Inferior parietal cortex (tissue), 1 donor: ENCODE measurements at regions not wholly inside any gene's neighbourhood (a gene's known extent, or its start where the extent isn't known, plus 50 kb on each side); places are given as distances from the start of the nearest gene placed in this dataset.
"Not testable (repeated sequence)": the region's sequence is repeated elsewhere in the genome, so short reads cannot be mapped to it uniquely, and the experiment has no call there.

Source experiments
- DNase-seq: peaks from one replicate; pipeline ENCODE4 v3.0.0-alpha.2; 2016; ENCODE audit errors: extremely low spot score

DNA sequence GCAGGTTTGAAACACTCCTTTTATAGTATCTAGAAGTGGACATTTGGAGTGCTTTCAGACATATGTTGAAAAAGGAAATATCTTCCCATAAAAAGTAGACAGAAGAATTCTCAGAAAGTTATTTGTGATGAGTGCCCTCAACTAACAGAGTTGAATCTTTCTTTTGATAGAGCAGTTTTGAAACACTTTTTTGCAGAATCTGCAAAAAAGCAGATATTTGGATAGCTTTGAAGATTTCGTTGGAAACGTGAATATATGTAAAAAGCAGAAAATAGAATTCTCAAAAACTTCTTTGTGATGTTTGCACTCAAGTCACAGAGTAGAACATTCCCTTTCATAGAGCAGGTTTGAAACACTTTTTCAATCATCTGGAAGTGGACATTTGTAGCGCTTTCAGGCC, 676.4 kb upstream of the ZNF337 start:
- not testable (repeated sequence) for DNase-seq

DNA sequence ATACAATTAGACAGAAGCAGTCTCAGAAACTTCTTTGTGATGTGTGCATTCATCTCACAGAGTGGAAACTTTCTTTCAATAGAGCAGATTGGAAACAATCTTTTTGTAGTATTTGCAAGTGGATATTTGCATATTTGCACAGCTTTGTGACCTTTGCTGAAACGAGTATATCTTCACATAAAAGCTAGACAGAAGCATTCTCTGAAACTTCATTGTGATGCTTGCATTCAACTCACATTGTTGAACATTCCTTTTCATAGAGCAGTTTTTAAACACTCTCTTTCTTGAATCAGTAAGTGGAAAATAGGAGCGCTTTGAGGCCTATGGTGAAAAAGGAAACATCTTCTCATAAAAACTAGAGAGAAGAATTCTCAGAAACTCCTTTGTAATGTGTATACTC, 657.9 kb upstream of the ZNF337 start:
- DNase-seq, result no peak

DNA sequence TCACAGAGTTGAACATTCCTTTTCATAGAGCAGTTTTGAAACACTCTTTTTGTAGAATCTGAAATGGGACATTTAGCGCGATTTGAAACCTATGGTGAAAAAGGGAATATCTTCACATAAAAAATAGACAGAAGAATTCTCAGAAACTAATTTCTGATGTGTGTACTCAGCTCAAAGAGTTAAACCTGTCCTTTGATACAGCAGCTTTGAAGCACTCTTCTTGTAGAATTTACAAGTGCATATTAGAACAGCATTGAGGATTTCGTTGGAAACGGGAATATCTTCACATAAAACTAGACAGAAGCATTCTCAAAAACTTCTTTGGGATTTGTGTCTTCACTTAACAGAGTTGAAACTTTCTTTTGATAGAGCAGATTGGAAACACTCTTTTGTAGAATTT, 650.7 kb upstream of the ZNF337 start:
- no peak for DNase-seq

DNA sequence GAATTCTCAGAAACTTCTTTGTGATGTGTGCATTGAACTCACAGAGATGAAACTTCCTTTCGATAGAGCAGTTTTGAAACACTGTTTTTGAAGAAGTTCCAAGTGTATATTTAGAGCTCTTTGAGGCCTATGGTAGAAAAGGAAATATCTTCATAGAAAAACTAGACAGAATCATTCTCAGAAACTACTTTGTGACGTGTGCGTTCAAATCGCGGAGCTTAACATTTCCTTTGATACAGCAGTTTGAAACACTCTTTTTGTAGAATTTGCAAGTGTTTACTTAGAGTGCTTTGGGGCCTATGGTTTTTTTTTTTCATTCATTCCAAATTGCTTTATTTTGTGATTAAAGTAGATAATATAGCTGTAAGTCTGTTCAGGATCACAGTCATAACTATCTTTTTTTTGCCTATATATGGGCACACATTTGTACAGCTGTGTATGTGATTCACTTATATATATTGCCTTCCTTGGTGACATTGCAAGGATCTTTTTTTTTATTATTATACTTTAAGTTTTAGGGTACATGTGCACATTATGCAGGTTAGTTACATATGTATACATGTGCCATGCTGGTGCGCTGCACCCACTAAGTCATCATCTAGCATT, 643.9 kb upstream of the ZNF337 start:
- not testable (repeated sequence) for DNase-seq

DNA sequence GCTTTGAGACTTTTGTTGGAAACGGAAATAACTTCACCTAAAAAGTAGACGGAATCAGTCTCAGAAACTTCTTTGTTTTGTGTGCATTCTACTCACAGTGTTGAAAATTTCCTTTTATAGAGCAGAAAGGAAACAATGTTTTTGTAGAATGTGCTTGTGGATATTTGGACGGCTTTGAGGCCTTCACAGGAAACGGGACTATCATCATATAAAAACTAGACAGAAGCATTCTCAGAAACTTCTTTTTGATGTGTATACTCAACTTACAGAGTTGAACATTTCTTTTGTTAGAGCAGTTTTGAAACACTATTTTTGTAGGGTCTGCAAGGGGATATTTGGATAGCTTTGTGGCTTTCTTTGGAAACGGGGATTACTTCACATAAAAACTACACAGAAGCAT, 627.5 kb upstream of the ZNF337 start:
- DNase-seq, result no peak

DNA sequence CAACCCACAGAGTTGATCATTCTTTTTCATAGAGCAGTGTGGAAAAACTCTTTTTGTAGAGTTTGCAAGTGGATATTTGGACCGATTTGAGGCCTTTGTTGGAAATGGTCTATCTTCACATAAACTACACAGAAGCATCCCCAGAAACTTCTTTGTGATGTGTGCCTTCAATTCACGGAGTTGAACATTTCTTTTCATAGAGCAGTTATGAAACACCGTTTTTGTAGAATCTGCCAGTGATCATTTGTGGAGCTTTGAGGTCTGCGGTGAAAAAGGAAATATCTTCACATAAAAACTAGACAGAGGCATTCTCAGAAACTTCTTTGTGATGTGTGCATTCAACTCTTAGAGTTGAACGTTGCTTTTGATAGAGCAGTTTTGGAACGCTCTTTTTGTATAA, 618.4 kb upstream of the ZNF337 start:
- DNase-seq, result no peak

DNA sequence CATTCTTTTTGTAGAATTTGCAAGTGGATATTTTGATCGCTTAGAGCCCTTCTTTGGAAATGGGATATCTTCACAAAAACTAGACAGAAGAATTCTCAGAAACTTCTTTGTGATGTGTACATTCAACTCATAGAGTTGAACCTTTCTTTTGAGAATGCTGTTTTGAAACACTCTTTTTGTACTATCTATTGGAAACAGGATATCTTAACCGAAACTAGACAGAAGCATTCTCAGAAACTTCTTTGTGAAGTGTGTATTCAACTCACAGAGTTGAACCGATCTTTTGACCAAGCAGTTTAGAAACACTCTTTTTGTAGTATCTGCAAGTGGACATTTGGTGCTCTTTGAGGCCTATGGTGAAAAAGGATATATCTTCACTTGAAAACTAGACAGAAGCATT, 613.1 kb upstream of the ZNF337 start:
- not testable (repeated sequence) for DNase-seq

DNA sequence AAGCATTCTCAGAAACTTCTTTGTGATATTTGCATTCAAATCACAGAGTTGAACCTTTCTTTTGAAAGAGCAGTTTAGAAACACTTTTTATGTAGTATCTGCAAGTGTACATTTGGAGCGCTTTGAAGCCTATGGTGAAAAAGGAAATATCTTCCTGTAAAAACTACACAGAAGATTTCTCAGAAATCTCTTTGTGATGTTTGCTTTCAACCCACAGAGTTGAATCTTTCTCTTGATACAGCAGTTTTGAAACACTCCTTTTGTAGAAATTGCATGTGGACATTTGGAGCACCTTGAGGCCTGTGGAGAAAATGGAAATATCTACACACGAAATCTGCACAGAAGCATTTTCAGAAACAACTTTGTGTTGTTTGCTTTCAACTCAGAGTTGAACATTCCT, 612.3 kb upstream of the ZNF337 start:
- no peak for DNase-seq

DNA sequence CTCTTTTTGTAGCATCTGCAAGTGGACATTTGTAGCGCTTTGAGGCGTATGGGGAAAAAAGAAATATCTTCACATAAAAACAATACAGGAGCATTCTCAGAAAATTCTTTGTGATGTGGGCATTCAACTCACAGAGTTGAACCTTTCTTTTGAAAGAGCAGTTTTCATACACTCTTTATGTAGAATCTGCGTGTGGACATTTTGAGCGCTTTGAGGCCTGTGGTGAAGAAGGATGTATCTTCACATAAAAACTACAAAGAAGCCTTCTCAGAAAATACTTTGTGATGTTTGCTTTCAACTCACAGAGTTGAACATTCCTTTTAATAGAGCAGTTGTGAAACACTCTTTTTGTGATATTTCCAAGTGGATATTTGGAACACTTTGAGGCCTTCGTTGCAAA, 598.4 kb upstream of the ZNF337 start:
- DNase-seq, result no peak

DNA sequence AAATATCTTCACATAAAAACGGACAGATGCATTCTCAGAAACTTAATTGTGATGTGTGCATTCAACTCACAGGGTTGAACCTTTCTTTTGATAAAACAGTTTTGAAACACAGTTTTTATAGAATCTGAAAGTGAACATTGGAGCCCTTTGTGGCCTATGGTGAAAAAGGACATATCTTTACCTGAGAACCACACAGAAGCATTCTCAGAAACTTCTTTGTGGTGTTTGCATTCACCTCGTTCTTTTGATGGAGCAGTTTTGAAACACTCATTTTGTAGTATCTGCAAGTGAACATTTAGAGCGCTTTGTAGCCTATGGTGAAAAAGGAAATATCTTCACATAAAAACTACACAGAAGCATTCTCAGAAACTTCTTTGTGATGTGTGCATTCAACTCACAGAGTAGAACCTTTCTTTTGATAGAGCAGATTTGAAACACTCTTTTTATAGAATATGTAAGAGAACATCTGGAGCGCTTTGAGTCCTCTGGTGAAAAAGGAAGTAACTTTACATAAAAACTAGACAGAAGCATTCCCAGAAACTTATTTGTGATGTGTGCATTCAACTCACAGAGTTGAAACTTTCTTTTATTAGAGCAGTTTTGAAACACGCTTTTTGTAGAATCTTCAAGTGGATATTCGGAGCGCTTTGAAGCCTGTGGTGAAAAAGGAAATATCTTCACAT, 591.9 kb upstream of the ZNF337 start:
- DNase-seq, result not testable (repeated sequence)

DNA sequence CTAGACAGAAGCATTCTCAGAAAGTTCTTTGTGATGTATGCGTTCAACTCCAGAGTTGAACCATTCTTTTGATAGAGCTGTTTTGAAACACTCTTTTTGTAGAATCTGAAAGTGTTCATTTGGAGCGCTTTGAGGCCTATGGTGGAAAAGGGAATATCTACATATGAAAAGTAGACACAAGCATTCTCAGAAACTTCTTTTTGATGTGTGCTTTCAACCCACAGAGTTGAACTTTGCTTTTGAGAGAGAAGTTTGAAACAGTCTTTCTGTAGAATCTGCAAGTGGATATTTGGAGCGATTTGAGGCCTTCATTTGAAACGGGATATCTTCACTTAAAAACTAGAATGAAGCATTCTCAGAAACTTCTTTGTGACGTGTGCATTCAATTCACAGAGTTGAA, 582.6 kb upstream of the ZNF337 start:
- DNase-seq, result no peak

DNA sequence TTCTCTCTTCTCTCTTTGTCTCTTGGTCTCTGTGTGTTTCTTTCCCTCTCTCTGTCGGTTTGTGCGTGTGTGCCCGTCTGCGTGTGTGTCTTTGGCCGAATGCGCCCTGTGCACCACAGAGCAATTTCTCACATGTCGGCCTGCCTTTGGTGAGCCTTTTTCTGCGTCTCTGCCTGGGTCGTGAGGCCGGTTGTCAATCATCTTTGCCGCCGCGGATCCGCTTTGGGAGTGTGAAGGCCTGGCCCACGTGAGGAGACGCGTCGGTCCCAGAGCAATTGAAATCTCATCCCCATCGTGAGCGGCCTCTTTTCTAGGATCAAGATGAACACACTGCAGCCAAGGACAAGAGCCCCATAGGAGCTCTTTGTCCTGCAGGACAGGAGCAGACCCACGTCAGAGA, 580.7 kb upstream of the ZNF337 start:
- no peak for DNase-seq

DNA sequence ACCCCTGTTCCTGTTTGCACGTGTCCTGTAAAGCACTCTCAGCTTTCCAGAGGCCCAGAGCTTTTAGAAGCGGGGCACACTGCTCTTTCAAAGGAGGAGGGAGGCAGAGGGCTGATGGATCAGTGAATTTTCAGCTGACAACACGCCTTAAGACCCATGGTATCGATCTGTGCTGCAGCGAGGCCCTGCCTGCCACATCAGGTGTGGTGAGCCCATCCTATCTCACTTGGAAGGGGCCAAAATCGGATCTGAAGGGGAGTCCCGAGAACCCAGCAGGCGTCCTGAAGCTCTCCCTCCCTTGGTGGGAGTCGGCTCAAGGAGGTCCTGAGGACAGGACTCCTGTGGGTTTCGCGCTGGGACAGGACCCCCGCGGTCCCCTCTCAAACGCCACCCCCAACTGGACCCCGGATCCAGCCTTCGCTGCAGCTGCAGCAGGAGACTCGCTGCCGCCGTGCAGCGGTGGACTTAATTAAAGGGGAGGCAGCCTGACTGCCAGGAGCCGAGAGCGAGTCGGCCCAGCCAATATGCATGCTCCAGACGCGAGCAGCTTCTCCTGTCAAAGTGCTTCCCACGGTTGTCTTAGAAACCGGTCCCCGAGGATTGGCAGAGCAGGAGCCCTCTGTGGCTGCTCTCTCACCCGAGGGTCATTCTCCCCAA, 580.0 kb upstream of the ZNF337 start:
- DNase-seq, result no peak

DNA sequence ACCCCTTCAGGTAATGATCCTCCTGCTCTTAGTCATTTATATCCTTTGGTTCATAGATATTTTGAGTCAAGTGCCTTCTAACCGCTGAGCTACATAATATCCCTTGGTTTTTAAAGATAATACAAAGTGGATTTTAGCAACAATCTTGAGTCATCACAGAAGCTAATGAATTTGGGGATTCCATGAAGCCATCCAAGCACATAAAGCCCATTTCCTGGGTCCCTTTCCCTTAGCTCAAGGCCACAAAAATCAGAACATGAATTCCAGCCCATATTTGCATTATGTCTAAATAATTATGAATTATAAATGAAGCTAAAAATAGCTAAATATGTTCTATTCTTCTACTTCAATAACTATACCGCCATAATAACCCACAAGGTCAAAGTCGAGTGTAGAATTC, 572.1 kb upstream of the ZNF337 start:
- DNase-seq, result not testable (repeated sequence)

DNA sequence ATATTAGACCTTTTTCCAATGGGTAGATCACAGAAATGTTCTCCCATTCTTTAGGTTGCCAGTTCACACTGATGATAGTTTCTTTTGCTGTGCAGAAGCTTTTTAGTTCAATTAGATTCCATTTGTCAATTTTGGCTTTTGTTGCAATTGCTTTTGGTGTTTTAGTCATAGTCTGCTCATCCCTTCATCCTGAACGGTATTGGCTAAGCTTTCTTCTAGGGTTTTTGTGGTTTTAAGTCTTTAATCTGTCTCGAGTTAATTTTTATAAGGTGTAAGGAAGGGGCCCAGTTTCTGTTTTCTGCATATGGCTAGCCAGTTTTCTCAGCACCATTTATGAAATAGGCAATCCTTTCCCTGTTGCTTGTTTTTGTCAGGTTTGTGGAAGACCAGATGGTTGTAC, 564.3 kb upstream of the ZNF337 start:
- not testable (repeated sequence) for DNase-seq

DNA sequence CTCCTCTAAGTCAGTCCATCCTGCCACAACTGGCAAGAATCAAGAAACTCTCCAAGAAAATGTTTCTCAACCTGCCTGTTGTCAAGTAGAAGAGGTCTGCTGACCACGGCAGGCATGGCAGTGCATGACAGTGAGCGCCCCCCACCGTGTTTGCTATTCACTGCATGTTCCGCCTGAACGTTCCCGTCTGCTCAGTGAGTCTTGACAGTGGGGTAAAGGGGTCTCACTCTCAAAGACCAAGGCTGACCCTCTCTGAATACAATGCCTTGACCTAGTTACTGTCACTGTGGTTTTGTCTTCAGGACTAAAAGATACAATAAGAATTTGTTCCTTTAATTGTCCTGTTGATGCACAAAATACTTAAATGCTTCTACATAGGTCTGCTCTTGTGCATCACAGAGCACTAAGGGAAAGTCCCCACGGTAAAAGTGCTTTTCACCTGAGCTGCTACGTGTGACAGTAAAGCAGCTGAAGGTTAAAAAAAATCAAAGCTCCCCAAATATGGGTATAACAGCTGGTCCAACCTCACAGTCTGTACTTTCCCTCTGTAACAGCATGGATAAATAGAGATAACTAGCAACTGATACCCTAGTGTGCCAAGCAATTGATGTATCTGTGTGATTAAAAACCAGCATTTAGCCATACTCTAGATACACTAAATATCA, 555.8 kb upstream of the ZNF337 start:
- DNase-seq, result not testable (repeated sequence)

DNA sequence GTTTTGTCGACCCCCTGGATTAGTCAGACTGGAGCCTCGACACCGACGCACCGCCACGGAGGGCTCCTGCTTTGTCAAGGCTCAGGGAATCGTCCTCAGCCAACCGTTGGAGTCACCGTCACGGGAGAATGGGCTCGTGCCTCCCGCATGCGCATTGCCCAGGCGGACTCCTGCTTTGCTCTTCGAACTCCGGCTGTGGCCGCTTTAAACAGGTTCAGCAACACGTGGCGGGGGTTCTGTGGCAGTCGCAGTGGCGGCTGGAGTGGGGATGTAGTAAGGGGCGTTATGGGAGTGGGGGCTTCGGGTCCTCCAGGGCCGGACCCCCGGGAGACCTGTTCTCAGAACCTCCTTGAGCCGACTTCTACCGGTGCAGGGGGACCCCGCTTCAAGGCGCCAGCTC, 554.7 kb upstream of the ZNF337 start:
- not testable (repeated sequence) for DNase-seq

DNA sequence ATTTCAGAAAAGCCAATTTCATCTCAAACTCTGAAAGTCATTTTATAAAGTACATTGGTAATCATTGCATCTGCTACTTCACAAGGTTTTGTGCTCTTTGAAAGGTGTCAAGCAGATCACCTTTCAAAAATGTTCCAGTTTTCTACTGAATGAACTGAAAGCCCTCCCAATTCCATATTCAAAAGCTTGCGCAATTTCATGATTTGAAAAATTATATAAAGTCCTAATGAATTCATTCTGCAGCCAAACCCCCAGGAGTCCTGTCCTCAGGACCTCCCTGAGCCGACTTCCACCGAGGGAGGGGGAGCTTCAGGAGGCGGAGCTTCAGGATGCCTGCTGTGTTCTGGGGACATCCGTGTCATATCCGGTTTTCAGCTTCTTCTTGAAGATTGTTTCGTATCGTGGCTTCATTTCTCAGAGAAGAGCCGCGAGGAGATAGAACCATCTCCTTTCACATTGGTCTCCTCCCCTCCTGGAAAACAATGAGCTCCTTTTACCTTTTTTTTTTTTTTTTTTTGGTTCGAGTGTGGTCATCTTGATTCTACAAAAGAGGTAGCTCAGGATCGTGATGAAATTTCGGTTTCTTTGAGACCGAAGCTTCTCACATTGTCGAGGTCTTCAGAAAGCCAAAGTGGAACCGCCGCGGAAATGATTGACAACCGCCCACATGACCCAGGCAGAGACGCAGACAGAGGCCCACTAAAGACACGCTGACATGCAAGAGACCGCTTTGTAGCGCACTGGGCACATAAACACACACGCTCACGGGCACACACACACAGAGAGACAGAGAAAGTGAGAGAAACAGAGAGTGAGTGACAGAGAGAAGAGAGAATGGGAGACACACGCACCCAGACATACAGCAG, 553.8 kb upstream of the ZNF337 start:
- DNase-seq, result not testable (repeated sequence)

DNA sequence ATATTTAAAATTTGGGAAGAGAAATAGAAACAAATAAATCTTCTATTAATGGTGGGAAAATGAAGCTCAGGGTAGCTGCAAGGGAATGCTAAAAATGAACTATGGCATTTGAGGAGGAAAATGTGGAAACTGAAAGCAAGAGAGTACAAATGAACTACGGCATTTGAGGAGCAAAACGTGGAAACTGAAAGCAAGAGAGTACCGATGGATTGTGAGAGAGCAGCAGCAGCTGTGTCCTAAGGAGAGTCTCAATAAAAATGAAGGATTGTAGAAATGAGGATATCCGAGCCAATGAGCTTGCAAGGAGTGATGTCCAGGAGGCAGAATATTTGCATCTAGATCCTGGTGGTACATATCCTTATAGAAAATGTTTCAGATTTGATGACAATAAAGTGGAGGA, 547.1 kb upstream of the ZNF337 start:
- DNase-seq, result no peak

DNA sequence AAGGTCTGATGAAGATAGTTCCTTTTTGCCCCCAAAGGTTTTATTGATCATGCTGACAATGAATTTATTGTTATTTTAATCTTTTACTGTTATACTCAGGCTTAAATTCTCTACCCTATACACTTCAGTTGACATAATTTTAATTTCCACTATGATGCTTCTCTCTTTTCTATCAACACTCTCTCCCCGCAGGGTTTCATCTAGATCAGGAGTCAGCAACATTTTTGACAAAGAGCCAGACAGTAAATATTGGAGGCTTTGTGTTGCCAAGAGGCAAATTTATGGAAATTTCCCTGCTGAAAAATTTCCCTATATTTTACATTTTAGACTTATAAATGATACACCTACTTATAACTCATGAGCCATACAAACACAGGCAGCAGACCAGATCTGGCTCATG, 524.0 kb upstream of the ZNF337 start:
- not testable (repeated sequence) for DNase-seq

DNA sequence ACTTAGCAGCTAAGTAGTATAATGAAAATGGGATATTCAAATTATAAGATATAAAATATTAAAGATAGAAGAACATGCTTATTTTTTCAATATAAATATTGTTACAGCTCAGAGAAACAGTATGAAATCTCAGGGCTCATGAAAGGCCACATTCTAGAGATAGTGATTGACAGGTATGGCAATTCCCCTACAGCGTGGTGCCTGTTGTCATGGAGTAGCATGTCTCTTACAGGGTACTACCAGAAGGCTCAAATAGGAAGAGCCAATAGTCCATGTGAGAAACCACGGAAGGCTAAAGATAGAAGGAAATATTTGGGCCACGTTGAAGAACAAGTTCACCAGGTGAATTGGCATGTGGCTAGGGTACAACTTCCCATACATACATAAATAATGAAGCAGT, 522.9 kb upstream of the ZNF337 start:
- DNase-seq, result not testable (repeated sequence)

DNA sequence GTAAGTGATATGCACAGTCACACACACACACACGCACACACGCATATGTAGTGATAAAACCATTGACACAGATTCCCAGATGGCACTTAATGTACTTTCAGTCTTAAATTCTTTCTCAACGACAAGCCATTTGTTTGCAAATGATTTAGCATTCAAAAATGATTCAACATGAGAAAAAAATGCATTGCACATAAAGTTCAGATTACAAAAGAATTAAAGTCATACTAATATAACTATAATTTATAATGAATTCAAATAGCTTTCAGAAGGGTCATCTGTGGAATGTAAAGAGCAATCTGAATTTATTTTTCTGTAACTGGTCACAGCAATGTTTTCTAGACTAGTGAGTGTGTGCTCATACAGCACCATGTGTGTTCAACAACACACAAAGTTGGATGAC, 521.6 kb upstream of the ZNF337 start:
- DNase-seq, result no peak
